ENCODE measurements at regions not wholly inside any gene's neighbourhood (a gene's known extent, or its start where the extent isn't known, plus 50 kb on each side); places are given as distances from the start of the nearest gene placed in this dataset.

DNA sequence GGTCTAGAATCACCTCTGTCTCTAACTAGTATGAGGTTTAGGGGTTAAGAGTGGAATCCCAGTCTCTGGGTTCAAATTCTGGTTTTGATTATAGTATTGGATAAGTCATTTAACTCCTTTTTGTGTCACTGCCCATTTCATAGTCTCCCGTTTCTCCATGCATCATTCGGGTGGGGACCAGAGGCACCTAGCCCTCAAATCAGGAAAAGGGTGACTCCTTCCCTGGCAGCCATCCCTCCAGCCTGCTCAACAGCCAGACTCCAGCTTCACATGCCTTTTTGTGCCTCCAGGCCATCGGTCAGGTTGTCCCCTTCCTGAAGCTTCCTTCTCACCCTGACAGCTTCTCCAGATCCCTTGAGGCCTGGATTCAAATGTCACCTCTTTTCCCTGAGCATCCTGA is 139.8 kb downstream of the DHX35 start:
- TF ChIP-seq CTCF (IDR thresholded peaks at IDR 0.05) (no peak), POLR2A (IDR thresholded peaks at IDR 0.05) (no peak)

Data from body of pancreas (tissue), 4 donors.